ENCODE measurements at regions not wholly inside any gene's neighbourhood (a gene's known extent, or its start where the extent isn't known, plus 50 kb on each side); places are given as distances from the start of the nearest gene placed in this dataset.

GRCh38 chr11:98736833-98737232 lies 283.9 kb upstream of the CNTN5 start:
- TF ChIP-seq CTCF (IDR thresholded peaks at IDR 0.05) (no peak), POLR2A (IDR thresholded peaks at IDR 0.05) (no peak)

Data from Peyer's patch (tissue), 4 donors.